ENCODE measurements at regions not wholly inside any gene's neighbourhood (a gene's known extent, or its start where the extent isn't known, plus 50 kb on each side); places are given as distances from the start of the nearest gene placed in this dataset.

- DNase-seq, result no peak
Measured at GRCh38 chr22:49620666-49621065, 207.0 kb downstream of the BRD1 start.

- DNase-seq, result no peak
Measured at GRCh38 chr22:49620003-49620556, 207.6 kb downstream of the BRD1 start.

GRCh38 chr22:49619301-49619700, 208.4 kb downstream of the BRD1 start:
- no peak for DNase-seq

- DNase-seq, result no peak
Measured at GRCh38 chr22:49618677-49618953, 209.1 kb downstream of the BRD1 start.

- no peak for DNase-seq
Measured at GRCh38 chr22:49617866-49618676, 209.6 kb downstream of the BRD1 start.

- DNase-seq, result no peak
Measured at GRCh38 chr22:49617264-49617663, 210.4 kb downstream of the BRD1 start.

GRCh38 chr22:49616356-49617231, 211.1 kb downstream of the BRD1 start:
- no peak for DNase-seq

- DNase-seq, result no peak
Measured at GRCh38 chr22:49614966-49615965, 212.4 kb downstream of the BRD1 start.

GRCh38 chr22:49613511-49614270, 214.0 kb downstream of the BRD1 start:
- no peak for DNase-seq

GRCh38 chr22:49613108-49613507, 214.6 kb downstream of the BRD1 start:
- no peak for DNase-seq

GRCh38 chr22:49609207-49609876, 218.3 kb downstream of the BRD1 start:
- DNase-seq, result no peak

GRCh38 chr22:49608660-49609059, 219.0 kb downstream of the BRD1 start:
- DNase-seq, result no peak

- no peak for DNase-seq
Measured at GRCh38 chr22:49608228-49608627, 219.4 kb downstream of the BRD1 start.

GRCh38 chr22:49607821-49608220, 219.9 kb downstream of the BRD1 start:
- no peak for DNase-seq

GRCh38 chr22:49606562-49607290, 220.9 kb downstream of the BRD1 start:
- no peak for DNase-seq

GRCh38 chr22:49604732-49605302, 222.9 kb downstream of the BRD1 start:
- no peak for DNase-seq

GRCh38 chr22:49603016-49603415, 224.7 kb downstream of the BRD1 start:
- DNase-seq, result no peak

- DNase-seq, result no peak
Measured at GRCh38 chr22:49602481-49602880, 225.2 kb downstream of the BRD1 start.

- no peak for DNase-seq
Measured at GRCh38 chr22:49601614-49602321, 225.9 kb downstream of the BRD1 start.
